K562 (cell line): ENCODE measurements at regions not wholly inside any gene's neighbourhood (a gene's known extent, or its start where the extent isn't known, plus 50 kb on each side); places are given as distances from the start of the nearest gene placed in this dataset.

Experiments used
- ATAC-seq: fragments of 200-7000 bp; cut with Tn5 transposase; 3 replicates; pipeline ENCODE4 v1.9.1; 2020; ENCODE audit warnings: moderate library complexity
- BruUV-seq: library from RNA; stranded (reverse); fragments of 400-500 nt; replicated peaks from 2 replicates; lab custom pipeline; 2021; lab: Mats Ljungman, UMichigan
- CTCF ChIA-PET: fragments of 300-600 bp; formaldehyde crosslinking; extraction: SDS; loops from one replicate; lab custom pipeline; 2021; ENCODE audit warnings: low intra/inter-chr PET ratio; lab: Yijun Ruan, JAX
- POLR2A ChIA-PET: fragments of 300-600, 350-650 bp; sonication (Branson Sonifier 250); formaldehyde crosslinking; extraction: SDS; loops from one replicate; lab custom pipeline; 2021; ENCODE audit warnings: antibody characterized with exemption, inconsistent platforms; lab: Yijun Ruan, JAX
- DNase-seq, 4 experiments: peaks; one replicate each; pipeline versions ENCODE4 v3.0.0 to v3.0.0-alpha.2; 2011 to 2018; ENCODE audit warnings: low spot score in 3 of 4, mixed read lengths in 3 of 4; ENCODE audit errors: extremely low read depth in 1 of 4
- FAIRE-seq: peaks from 2 replicates; lab custom pipeline; 2011; peaks lifted over from hg19 to GRCh38; lab: Jason Lieb, UNC
- H2AFZ ChIP-seq: 2 replicates; pipeline ENCODE4 v1.6.0; 2011; ENCODE audit warnings: low read depth, low read length, control low read depth, inconsistent platforms
- H3K27ac ChIP-seq: fragments of 200-600 bp; 3 replicates; pipeline ENCODE4 v1.8.0; 2011; ENCODE audit warnings: low read depth, mild to moderate bottlenecking, control low read depth, inconsistent platforms, low read length, moderate library complexity, mixed read lengths; ENCODE audit errors: extremely low read depth
- H3K27me3 ChIP-seq, 2 experiments: fragments of 300-600 bp in 1 of 2; 2 replicates in 1 of 2; 3 replicates in 1 of 2; pipeline versions ENCODE4 v1.6.0 to v1.8.0; 2011; ENCODE audit warnings: inconsistent platforms in 2 of 2, low read length in 2 of 2, mild to moderate bottlenecking in 1 of 2, mixed read lengths in 1 of 2, moderate library complexity in 1 of 2; ENCODE audit not compliant: control insufficient read depth in 2 of 2, insufficient read depth in 2 of 2
- H3K36me3 ChIP-seq: fragments of 300-600 bp; 3 replicates; pipeline ENCODE4 v1.8.0; 2011; ENCODE audit warnings: mild to moderate bottlenecking, low read length, inconsistent platforms; ENCODE audit not compliant: control insufficient read depth, insufficient read depth
- H3K4me1 ChIP-seq, 2 experiments: fragments of 200-600 bp in 1 of 2; replicated peaks in 1 of 2; 2 replicates in 1 of 2; 3 replicates in 1 of 2; pipeline versions ENCODE4 v1.5.1 to v1.8.0; 2011; ENCODE audit warnings: inconsistent platforms in 2 of 2, low read length in 2 of 2, mild to moderate bottlenecking in 1 of 2, mixed read lengths in 1 of 2, moderate library complexity in 1 of 2; ENCODE audit not compliant: control insufficient read depth in 2 of 2, insufficient read depth in 2 of 2
- H3K4me2 ChIP-seq: 2 replicates; pipeline ENCODE4 v1.6.1; 2011; ENCODE audit warnings: low read length, control low read depth, inconsistent platforms, mixed read lengths; ENCODE audit not compliant: insufficient read depth
- H3K4me3 ChIP-seq: fragments of 200-600 bp; sonication (generic), shearing (Covaris generic); 2 replicates; pipeline ENCODE4 v1.5.1; 2016; ENCODE audit warnings: control low read depth, inconsistent platforms
- H3K79me2 ChIP-seq: fragments of 200-600 bp; 3 replicates; pipeline ENCODE4 v1.8.0; 2011; ENCODE audit warnings: low read length, inconsistent platforms; ENCODE audit not compliant: control insufficient read depth, insufficient read depth
- H3K9ac ChIP-seq, 2 experiments: 2 replicates each; pipeline versions ENCODE4 v1.6.0 to v1.6.1; 2011; ENCODE audit warnings: low read depth in 2 of 2, low read length in 2 of 2, control low read depth in 1 of 2, inconsistent platforms in 1 of 2, mild to moderate bottlenecking in 1 of 2, mixed read lengths in 1 of 2; ENCODE audit not compliant: insufficient read depth in 1 of 2
- H3K9me1 ChIP-seq: one replicate; pipeline ENCODE4 v1.6.0; 2011; ENCODE audit warnings: inconsistent platforms, mild to moderate bottlenecking, low read length, moderate library complexity; ENCODE audit not compliant: control insufficient read depth, insufficient read depth
- H3K9me3 ChIP-seq: replicated peaks from 2 replicates; pipeline ENCODE4 v1.5.1; 2011; ENCODE audit warnings: low read depth, low read length, inconsistent platforms; ENCODE audit not compliant: control insufficient read depth, insufficient read depth
- H4K20me1 ChIP-seq: replicated peaks from 2 replicates; pipeline ENCODE4 v1.6.1; 2011; ENCODE audit warnings: low read length, inconsistent platforms, mixed read lengths; ENCODE audit not compliant: control insufficient read depth, insufficient read depth
- E2F3 ChIP-seq: fragments of 250-450 bp; sonication (Bioruptor Pico); IDR thresholded peaks from 2 replicates; pipeline ENCODE4 v1.4.0; 2020; ENCODE audit warnings: mild to moderate bottlenecking
- ERF ChIP-seq: fragments of 450-650 bp; formaldehyde crosslinking; IDR thresholded peaks from 2 replicates; pipeline ENCODE4 v1.4.0; 2020; ENCODE audit warnings: mild to moderate bottlenecking, mixed read lengths
- HDAC8 ChIP-seq: fragments of 450-650 bp; IDR thresholded peaks from 2 replicates; pipeline ENCODE4 v1.6.1; 2016; ENCODE audit warnings: mild to moderate bottlenecking, missing genetic modification characterization, moderate library complexity, missing compliant biosample characterization
- PHF20 ChIP-seq: fragments of 450-650 bp; IDR thresholded peaks from 2 replicates; pipeline ENCODE4 v1.6.1; 2018; ENCODE audit not compliant: partially characterized antibody
- SAFB ChIP-seq: fragments of 200-400 bp; formaldehyde crosslinking; IDR thresholded peaks from 2 replicates; pipeline ENCODE4 v1.6.1; 2017; ENCODE audit warnings: low read depth, low read length, borderline replicate concordance
- ZNF507 ChIP-seq: conservative IDR thresholded peaks from 2 replicates; pipeline ENCODE4 v1.6.1; 2017; ENCODE audit warnings: missing genetic modification characterization, missing compliant biosample characterization
- in situ Hi-C: fragments of 300-500 bp; cut with MboI; formaldehyde crosslinking; loops from 4 replicates; pipeline ENCODE4 v1.15.0; 2018; ENCODE audit warnings: inconsistent platforms, mixed read lengths
- intact Hi-C: fragments of 100-400 bp; cut with micrococcal nuclease; formaldehyde crosslinking; loops from 2 replicates; pipeline ENCODE4 v1.14.2; 2022
- TF ChIP-seq, protein P1 (sequence below): fragments of 150-350 bp; IDR thresholded peaks from 2 replicates; pipeline ENCODE4 v1.6.1; 2014; ENCODE audit warnings: low read depth, mild to moderate bottlenecking, low read length, borderline replicate concordance
- TF ChIP-seq, protein P2 (sequence below): fragments of 450-650 bp; formaldehyde crosslinking; IDR thresholded peaks from 2 replicates; pipeline ENCODE4 v1.4.0; 2020; ENCODE audit warnings: mild to moderate bottlenecking, moderate library complexity
- TF ChIP-seq, protein P3 (sequence below): sonication (generic); formaldehyde crosslinking; IDR thresholded peaks from 2 replicates; pipeline ENCODE4 v1.9.0; 2022; ENCODE audit warnings: mild to moderate bottlenecking, missing genetic modification reagents

DNA sequence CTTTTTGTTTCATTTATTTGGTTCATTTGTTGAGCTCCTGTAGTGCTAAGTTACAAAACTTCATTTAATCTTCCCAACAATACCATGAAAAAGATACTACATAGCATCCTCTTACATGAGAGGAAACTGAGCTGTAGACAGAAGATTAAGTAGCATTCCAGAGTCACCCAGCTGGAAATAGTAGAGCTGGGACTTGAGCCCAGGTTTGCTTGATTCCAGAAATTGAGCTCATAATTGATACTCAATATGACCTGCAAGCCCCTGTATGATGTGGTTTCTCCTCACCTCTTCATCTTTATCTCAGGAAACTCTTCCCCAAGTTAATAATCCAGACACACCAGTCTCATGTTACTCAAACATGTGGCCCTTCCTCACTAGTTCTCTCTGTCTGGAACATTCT, 87.0 kb upstream of the DAAM1 start:
- Histone ChIP-seq H3K4me3 (no peak overlapping the region), H3K79me2 (no peaks in the 10 kb centered on the region), H3K9me3 (no peaks in the 10 kb centered on the region), H3K9ac (no peak overlapping the region), H3K9me1 (no peaks in the 10 kb centered on the region), H3K4me2 (no peak overlapping the region), H3K4me1 (no peaks in the 10 kb centered on the region), H3K36me3 (no peaks in the 10 kb centered on the region), H3K27me3 (no peaks in the 10 kb centered on the region; a peak in 1 of 5 replicates), H3K27ac (no peak overlapping the region), H4K20me1 (no peaks in the 10 kb centered on the region), H2AFZ (no peak overlapping the region)
- no peak for TF ChIP-seq ERF (CRISPR knock-in tag)
- no peak for TF ChIP-seq HDAC8 (tag)
- TF ChIP-seq E2F3 = no peak
- no peak for TF ChIP-seq SAFB
- TF ChIP-seq, protein P1, sequence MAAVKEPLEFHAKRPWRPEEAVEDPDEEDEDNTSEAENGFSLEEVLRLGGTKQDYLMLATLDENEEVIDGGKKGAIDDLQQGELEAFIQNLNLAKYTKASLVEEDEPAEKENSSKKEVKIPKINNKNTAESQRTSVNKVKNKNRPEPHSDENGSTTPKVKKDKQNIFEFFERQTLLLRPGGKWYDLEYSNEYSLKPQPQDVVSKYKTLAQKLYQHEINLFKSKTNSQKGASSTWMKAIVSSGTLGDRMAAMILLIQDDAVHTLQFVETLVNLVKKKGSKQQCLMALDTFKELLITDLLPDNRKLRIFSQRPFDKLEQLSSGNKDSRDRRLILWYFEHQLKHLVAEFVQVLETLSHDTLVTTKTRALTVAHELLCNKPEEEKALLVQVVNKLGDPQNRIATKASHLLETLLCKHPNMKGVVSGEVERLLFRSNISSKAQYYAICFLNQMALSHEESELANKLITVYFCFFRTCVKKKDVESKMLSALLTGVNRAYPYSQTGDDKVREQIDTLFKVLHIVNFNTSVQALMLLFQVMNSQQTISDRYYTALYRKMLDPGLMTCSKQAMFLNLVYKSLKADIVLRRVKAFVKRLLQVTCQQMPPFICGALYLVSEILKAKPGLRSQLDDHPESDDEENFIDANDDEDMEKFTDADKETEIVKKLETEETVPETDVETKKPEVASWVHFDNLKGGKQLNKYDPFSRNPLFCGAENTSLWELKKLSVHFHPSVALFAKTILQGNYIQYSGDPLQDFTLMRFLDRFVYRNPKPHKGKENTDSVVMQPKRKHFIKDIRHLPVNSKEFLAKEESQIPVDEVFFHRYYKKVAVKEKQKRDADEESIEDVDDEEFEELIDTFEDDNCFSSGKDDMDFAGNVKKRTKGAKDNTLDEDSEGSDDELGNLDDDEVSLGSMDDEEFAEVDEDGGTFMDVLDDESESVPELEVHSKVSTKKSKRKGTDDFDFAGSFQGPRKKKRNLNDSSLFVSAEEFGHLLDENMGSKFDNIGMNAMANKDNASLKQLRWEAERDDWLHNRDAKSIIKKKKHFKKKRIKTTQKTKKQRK = no peak
- TF ChIP-seq, protein P2, sequence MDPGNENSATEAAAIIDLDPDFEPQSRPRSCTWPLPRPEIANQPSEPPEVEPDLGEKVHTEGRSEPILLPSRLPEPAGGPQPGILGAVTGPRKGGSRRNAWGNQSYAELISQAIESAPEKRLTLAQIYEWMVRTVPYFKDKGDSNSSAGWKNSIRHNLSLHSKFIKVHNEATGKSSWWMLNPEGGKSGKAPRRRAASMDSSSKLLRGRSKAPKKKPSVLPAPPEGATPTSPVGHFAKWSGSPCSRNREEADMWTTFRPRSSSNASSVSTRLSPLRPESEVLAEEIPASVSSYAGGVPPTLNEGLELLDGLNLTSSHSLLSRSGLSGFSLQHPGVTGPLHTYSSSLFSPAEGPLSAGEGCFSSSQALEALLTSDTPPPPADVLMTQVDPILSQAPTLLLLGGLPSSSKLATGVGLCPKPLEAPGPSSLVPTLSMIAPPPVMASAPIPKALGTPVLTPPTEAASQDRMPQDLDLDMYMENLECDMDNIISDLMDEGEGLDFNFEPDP (CRISPR knock-in tag) = no peak
- no peak for TF ChIP-seq ZNF507 (tag)
- no peak for TF ChIP-seq PHF20
- TF ChIP-seq, protein P3, sequence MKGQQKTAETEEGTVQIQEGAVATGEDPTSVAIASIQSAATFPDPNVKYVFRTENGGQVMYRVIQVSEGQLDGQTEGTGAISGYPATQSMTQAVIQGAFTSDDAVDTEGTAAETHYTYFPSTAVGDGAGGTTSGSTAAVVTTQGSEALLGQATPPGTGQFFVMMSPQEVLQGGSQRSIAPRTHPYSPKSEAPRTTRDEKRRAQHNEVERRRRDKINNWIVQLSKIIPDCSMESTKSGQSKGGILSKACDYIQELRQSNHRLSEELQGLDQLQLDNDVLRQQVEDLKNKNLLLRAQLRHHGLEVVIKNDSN (CRISPR knock-in tag) = no peak
- no TSS peak for BruUV-seq
- DNase-seq (no peak), ATAC-seq (no peak), FAIRE-seq (no peak)
- in situ Hi-C loops (no loop called here), intact Hi-C loops (no loop called here)
- ChIA-PET CTCF (no interaction called here), POLR2A (no interaction called here)
